KOPT-K1 (cell line): ENCODE measurements at regions not wholly inside any gene's neighbourhood (a gene's known extent, or its start where the extent isn't known, plus 50 kb on each side); places are given as distances from the start of the nearest gene placed in this dataset.
"Not testable (repeated sequence)": the region's sequence is repeated elsewhere in the genome, so short reads cannot be mapped to it uniquely, and the experiment has no call there.

Experiments
- H3K27ac ChIP-seq: fragments of 200-600 bp; sonication (generic); 2 replicates; pipeline ENCODE4 v1.5.1; 2016; ENCODE audit warnings: antibody characterized with exemption, mild to moderate bottlenecking, low read depth, low read length; ENCODE audit not compliant: poor library complexity, severe bottlenecking
- H3K36me3 ChIP-seq: fragments of 200-600 bp; sonication (generic); 2 replicates; pipeline ENCODE4 v1.5.1; 2017; ENCODE audit warnings: antibody characterized with exemption, mild to moderate bottlenecking, low read length, moderate library complexity; ENCODE audit not compliant: insufficient read depth
- H3K9me3 ChIP-seq: fragments of 200-600 bp; sonication (generic); 2 replicates; pipeline ENCODE4 v1.5.1; 2017; ENCODE audit warnings: antibody characterized with exemption, low read length, mild to moderate bottlenecking; ENCODE audit not compliant: insufficient read depth, poor library complexity, severe bottlenecking

- Histone ChIP-seq H3K9me3 (peaks cover 3% of the 10 kb centered on the region), H3K36me3 (no peaks in the 10 kb centered on the region), H3K27ac (no peak overlapping the region)
Observed at GRCh38 chr3:176867681-176868663, 329.3 kb downstream of the TBL1XR1 start.

DNA sequence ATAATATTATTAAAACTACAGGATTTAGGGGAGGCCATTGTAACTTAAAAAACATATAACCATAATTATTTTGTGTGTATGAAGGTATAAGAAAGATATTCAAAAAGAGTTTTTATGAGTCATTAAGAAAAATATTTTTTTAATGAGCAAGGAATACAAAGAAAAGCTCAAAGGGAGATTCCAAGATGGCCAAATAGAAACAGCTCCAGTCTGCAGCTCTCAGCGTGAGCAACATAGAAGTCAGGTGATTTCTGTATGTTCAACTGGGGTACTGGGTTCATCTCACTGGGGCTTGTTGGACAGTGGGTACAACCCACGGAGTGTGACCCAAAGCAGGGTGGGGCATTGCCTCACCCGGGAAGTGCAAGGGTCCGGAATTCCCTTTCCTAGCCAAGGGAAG, 336.1 kb downstream of the TBL1XR1 start:
- no peaks in the 10 kb centered on the region for H3K9me3 ChIP-seq
- no peak overlapping the region for H3K27ac ChIP-seq
- H3K36me3 ChIP-seq, result no peaks in the 10 kb centered on the region

GRCh38 chr3:176856721-176857120, 340.6 kb downstream of the TBL1XR1 start:
- Histone ChIP-seq H3K36me3 (no peaks in the 10 kb centered on the region), H3K27ac (no peak overlapping the region)

GRCh38 chr3:176855901-176856486, 341.3 kb downstream of the TBL1XR1 start:
- no peak overlapping the region for H3K27ac ChIP-seq
- H3K36me3 ChIP-seq, result no peaks in the 10 kb centered on the region
- H3K9me3 ChIP-seq, result no peaks in the 10 kb centered on the region

More at GRCh38 chr3:176856721-176857120, 340.6 kb downstream of the TBL1XR1 start:
- no peaks in the 10 kb centered on the region for H3K9me3 ChIP-seq

DNA sequence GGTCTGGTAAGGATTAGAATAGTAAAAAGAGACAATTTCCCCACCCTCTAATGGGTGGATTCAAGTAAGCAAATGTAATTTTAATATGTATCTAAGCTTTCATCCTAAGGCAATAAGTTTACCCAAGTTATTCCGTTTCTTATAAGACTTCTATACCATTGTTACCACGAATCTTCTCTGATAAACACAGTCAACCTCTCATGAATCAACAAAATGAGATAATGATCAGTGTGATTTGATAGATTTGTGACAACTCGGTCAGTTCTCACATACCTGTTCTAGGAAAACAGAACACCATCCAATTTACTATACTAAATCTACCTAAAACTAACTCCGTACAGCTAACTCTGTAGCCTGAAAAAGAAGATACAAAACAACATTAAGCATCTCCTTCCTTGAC, 342.1 kb downstream of the TBL1XR1 start:
- Histone ChIP-seq H3K27ac (no peak overlapping the region), H3K36me3 (no peaks in the 10 kb centered on the region), H3K9me3 (no peaks in the 10 kb centered on the region)

DNA sequence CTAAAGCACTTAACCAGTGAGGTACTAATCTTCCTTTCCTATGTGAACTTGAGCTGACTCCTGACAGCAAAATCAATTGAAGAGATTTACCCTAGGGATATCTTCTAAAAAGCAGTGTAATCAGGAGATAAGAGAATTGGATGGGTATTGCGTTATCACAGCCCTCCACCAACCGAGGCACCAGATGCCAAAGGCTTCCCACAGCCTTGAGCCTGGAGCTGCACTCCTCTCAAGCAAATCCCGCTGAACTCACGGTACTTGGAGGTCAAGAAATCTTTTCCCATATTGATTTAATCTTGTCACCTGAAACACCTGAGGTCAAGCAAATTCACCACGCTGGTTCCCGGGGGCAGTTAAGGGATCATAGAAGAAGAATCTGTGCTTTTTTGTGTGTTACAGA, 346.8 kb downstream of the TBL1XR1 start:
- Histone ChIP-seq H3K27ac (no peak overlapping the region), H3K9me3 (no peaks in the 10 kb centered on the region), H3K36me3 (no peaks in the 10 kb centered on the region)

DNA sequence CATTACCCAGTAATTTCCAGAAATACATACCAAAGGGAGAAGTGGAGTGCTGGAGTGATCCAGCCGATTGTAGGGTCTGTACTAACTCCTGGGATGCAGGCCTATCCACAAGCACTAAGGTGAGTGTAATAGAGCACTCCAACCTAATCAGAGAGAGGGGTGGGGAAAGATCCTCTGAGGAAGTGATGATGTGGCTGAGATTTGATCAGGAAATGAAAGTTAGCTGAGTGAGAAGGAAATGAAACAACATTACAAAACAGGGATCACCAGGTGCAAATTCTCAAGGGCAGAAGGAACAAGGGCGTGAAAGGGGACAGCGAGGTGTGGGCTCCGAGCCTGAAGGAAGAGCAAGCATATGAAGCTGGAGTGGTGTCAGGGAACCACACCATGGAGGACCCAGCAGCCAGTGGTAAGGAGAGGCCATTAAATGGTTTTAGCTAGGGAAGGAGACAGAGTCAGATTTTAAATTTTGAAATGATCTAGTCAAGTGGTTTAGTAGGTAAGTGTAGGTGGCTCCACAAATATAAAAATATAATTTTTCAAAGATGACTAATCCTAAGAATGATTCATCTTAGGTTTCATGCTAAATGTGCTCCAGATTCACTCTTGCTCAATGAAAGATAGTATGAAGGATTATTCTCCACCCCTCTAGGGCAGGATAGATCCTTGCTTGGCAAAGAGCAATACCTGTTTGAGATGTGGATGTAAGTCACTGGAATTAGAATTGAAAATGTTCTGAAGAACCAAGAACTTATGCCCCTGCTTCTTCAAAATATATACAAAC, 348.7 kb downstream of the TBL1XR1 start:
- Histone ChIP-seq H3K9me3 (no peaks in the 10 kb centered on the region), H3K36me3 (no peaks in the 10 kb centered on the region), H3K27ac (no peak overlapping the region)

- no peaks in the 10 kb centered on the region for H3K36me3 ChIP-seq
- H3K27ac ChIP-seq, result no peak overlapping the region
- H3K9me3 ChIP-seq, result no peaks in the 10 kb centered on the region
Observed at GRCh38 chr3:176842914-176843313, 354.4 kb downstream of the TBL1XR1 start.

DNA sequence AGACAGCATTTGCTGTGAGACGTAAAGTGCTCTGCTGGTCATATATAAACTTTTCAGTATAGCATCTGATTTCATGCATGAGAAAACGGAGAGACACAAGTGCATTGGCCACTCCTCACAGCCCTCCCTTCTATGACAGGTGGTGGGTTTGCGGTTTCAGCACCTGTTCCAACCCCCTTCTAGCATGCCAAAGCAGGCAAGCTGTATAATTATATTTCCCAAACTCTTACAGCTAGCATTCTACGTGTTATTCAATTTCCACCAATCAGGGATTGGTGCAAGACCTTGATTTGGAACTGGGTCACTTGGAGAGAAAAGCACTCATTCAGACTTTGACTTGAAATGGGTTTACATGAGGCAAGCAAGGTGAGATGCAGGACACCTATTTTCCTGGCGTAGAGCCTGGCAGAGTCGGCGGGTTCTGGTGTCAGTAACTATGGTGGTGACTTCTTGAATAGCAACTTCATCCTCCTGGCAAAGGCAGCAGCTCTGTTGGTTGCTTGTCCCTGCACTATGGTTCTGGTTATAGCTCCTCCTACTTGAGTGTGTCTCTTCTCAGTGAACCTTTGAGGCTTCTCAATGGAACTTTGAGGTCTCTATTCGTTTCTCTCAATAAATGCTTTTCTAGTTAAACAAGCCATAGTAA, 356.5 kb downstream of the TBL1XR1 start:
- Histone ChIP-seq H3K9me3 (no peaks in the 10 kb centered on the region), H3K36me3 (no peaks in the 10 kb centered on the region), H3K27ac (no peak overlapping the region)

GRCh38 chr3:176839901-176840300, 357.4 kb downstream of the TBL1XR1 start:
- H3K27ac ChIP-seq, result no peak overlapping the region
- H3K36me3 ChIP-seq, result no peaks in the 10 kb centered on the region
- H3K9me3 ChIP-seq, result no peaks in the 10 kb centered on the region

DNA sequence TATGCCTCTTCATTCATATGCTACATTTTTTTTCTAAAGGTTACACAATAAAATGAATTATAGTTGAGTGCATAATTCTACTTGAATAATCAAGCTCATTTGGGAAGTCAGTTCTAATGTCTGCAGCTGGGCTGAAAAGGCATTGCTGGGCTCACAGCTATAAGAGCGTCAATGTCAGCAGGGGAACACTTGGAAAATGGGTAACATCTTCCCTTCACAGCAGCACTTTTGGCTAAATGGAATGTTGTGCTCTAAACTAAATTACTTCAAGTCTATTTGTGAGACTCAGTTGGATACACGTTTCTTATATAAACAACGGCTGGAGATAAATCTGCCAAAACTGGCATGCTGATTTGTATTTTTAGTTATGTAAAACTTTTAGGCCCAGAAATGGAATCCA, 357.8 kb downstream of the TBL1XR1 start:
- no peaks in the 10 kb centered on the region for H3K36me3 ChIP-seq
- H3K27ac ChIP-seq, result no peak overlapping the region
- H3K9me3 ChIP-seq, result no peaks in the 10 kb centered on the region

- not testable (repeated sequence) for H3K27ac ChIP-seq, H3K36me3 ChIP-seq, H3K9me3 ChIP-seq
Observed at GRCh38 chr3:176827244-176827643, 370.0 kb downstream of the TBL1XR1 start.

- Histone ChIP-seq H3K36me3 (no peaks in the 10 kb centered on the region), H3K9me3 (no peaks in the 10 kb centered on the region), H3K27ac (no peak overlapping the region)
Observed at GRCh38 chr3:176824811-176825210, 372.5 kb downstream of the TBL1XR1 start.

DNA sequence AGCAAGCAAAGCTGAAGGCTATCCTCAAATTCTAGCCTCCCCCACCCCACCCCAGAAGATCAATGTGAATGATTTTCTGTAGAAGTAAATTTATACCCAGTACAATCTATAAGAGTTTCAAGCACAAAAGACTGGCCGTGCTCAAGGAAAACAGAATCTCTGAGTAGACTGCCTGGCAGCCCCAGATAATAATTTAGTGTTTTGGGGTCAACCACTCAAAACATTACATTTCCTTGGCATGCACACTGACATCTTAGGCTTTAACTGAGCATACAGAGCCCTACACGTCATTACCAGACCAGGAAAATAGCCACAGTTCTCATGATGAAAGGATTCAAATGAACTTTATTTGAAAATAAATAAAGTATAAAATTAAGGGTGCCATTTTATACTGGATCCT, 376.5 kb downstream of the TBL1XR1 start:
- no peak overlapping the region for H3K27ac ChIP-seq
- no peaks in the 10 kb centered on the region for H3K9me3 ChIP-seq
- H3K36me3 ChIP-seq, result no peaks in the 10 kb centered on the region

- H3K9me3 ChIP-seq, result no peaks in the 10 kb centered on the region
- H3K27ac ChIP-seq, result no peak overlapping the region
- no peaks in the 10 kb centered on the region for H3K36me3 ChIP-seq
Observed at GRCh38 chr3:176816937-176817336, 380.3 kb downstream of the TBL1XR1 start.
